GM12878 (cell line): ENCODE measurements at regions not wholly inside any gene's neighbourhood (a gene's known extent, or its start where the extent isn't known, plus 50 kb on each side); places are given as distances from the start of the nearest gene placed in this dataset.

Source experiments
- ATAC-seq: fragments of 200-7000 bp; cut with Tn5 transposase; 3 replicates; pipeline ENCODE4 v1.9.1; 2020; ENCODE audit warnings: mild to moderate bottlenecking, moderate library complexity
- BruUV-seq: library from RNA; stranded (reverse); fragments of 400-500 nt; replicated peaks from 2 replicates; lab custom pipeline; 2021; lab: Mats Ljungman, UMichigan
- CTCF ChIA-PET: fragments of 300-600 bp; sonication (Branson Sonifier 250); formaldehyde crosslinking; extraction: SDS; loops from one replicate; lab custom pipeline; 2021; ENCODE audit warnings: inconsistent platforms; lab: Yijun Ruan, JAX
- POLR2A ChIA-PET: fragments of 350-600 bp; formaldehyde crosslinking; extraction: SDS; loops from one replicate; lab custom pipeline; 2021; ENCODE audit warnings: inconsistent platforms; lab: Charles Lee
- RAD21 ChIA-PET: fragments of 300-600 bp; sonication (Branson Sonifier 250); formaldehyde crosslinking; loops from one replicate; lab custom pipeline; 2023; ENCODE audit warnings: antibody characterized with exemption; ENCODE audit not compliant: unreplicated experiment; lab: Charles Lee
- SMC1A ChIA-PET: fragments of 300-600 bp; sonication (Branson Sonifier 250); formaldehyde crosslinking; loops from one replicate; lab custom pipeline; 2023; ENCODE audit not compliant: unreplicated experiment, uncharacterized antibody; lab: Charles Lee
- DNase-seq: peaks from one replicate; pipeline ENCODE4 v3.0.0-alpha.2; 2011; ENCODE audit warnings: low read depth, low spot score
- FAIRE-seq: peaks from 3 replicates; lab custom pipeline; 2011; peaks lifted over from hg19 to GRCh38; lab: Jason Lieb, UNC
- H2AFZ ChIP-seq: 2 replicates; pipeline ENCODE4 v1.6.0; 2011; ENCODE audit warnings: low read depth, low read length, control low read depth; ENCODE audit not compliant: control insufficient read depth
- H3K27ac ChIP-seq: 2 replicates; pipeline ENCODE4 v1.5.1; 2011; ENCODE audit warnings: control low read depth; ENCODE audit not compliant: control insufficient read depth, insufficient read depth
- H3K27me3 ChIP-seq, 2 experiments: replicated peaks in 1 of 2; 2 replicates each; pipeline versions ENCODE4 v1.6.0 to v1.6.1; 2011; ENCODE audit warnings: low read length in 1 of 2; ENCODE audit not compliant: control insufficient read depth in 2 of 2, insufficient read depth in 2 of 2
- H3K36me3 ChIP-seq, 2 experiments: 2 replicates each; pipeline ENCODE4 v1.5.1; 2011; ENCODE audit warnings: low read length in 1 of 2; ENCODE audit not compliant: control insufficient read depth in 2 of 2, insufficient read depth in 2 of 2
- H3K4me1 ChIP-seq: 2 replicates; pipeline ENCODE4 v1.6.1; 2011; ENCODE audit warnings: mild to moderate bottlenecking, low read length, moderate library complexity, mixed read lengths; ENCODE audit not compliant: control insufficient read depth, insufficient read depth
- H3K4me2 ChIP-seq: 2 replicates; pipeline ENCODE4 v1.6.0; 2011; ENCODE audit warnings: control low read depth; ENCODE audit not compliant: control insufficient read depth, insufficient read depth
- H3K4me3 ChIP-seq: fragments of 200-600 bp; sonication (generic); 2 replicates; pipeline ENCODE4 v1.5.1; 2016
- H3K79me2 ChIP-seq: 2 replicates; pipeline ENCODE4 v1.6.0; 2011; ENCODE audit warnings: low read length; ENCODE audit not compliant: control insufficient read depth, insufficient read depth
- H3K9ac ChIP-seq: 2 replicates; pipeline ENCODE4 v1.8.0; 2011; ENCODE audit warnings: low read length, control low read depth, mixed read lengths; ENCODE audit not compliant: control insufficient read depth, insufficient read depth
- H3K9me3 ChIP-seq: replicated peaks from 3 replicates; pipeline ENCODE4 v1.5.1; 2011; ENCODE audit warnings: mild to moderate bottlenecking, low read length; ENCODE audit not compliant: control insufficient read depth, insufficient read depth
- H4K20me1 ChIP-seq: 2 replicates; pipeline ENCODE4 v1.6.0; 2011; ENCODE audit not compliant: control insufficient read depth, insufficient read depth
- ATF7 ChIP-seq: fragments of 450-650 bp; IDR thresholded peaks from 2 replicates; pipeline ENCODE4 v1.6.1; 2016; ENCODE audit warnings: low read depth, mild to moderate bottlenecking
- CBX5 ChIP-seq: sonication (generic); IDR thresholded peaks from 2 replicates; pipeline ENCODE4 v1.6.1; 2016; ENCODE audit warnings: low read depth, moderate library complexity, mild to moderate bottlenecking, inconsistent platforms
- FOXK2 ChIP-seq: fragments of 450-650 bp; IDR thresholded peaks from 2 replicates; pipeline ENCODE4 v1.6.1; 2017; ENCODE audit warnings: mild to moderate bottlenecking, moderate library complexity
- HDAC6 ChIP-seq: fragments of 200-600 bp; sonication (generic); IDR thresholded peaks from one replicate; pipeline ENCODE4 v1.8.0; 2017; ENCODE audit warnings: antibody characterized with exemption; ENCODE audit not compliant: unreplicated experiment
- MEF2A ChIP-seq: IDR thresholded peaks from 2 replicates; pipeline ENCODE4 v1.6.1; 2011; ENCODE audit warnings: low read depth, mild to moderate bottlenecking, low read length, moderate library complexity; ENCODE audit not compliant: insufficient read depth
- MTA3 ChIP-seq: IDR thresholded peaks from 2 replicates; pipeline ENCODE4 v1.6.1; 2012; ENCODE audit warnings: low read length, inconsistent platforms, borderline replicate concordance
- POU2F2 ChIP-seq: IDR thresholded peaks from 3 replicates; pipeline ENCODE4 v1.6.1; 2011; ENCODE audit warnings: low read depth, mild to moderate bottlenecking, low read length, borderline replicate concordance
- SMAD5 ChIP-seq: IDR thresholded peaks from 2 replicates; pipeline ENCODE4 v1.6.1; 2016; ENCODE audit warnings: antibody characterized with exemption, low read depth
- SMARCA5 ChIP-seq: fragments of 450-650 bp; IDR thresholded peaks from 2 replicates; pipeline ENCODE4 v1.6.1; 2017; ENCODE audit warnings: mild to moderate bottlenecking
- ZSCAN29 ChIP-seq: fragments of 450-650 bp; IDR thresholded peaks from 2 replicates; pipeline ENCODE4 v1.6.1; 2017; ENCODE audit warnings: mild to moderate bottlenecking, moderate library complexity
- WGBS: methylation state at CpG from one replicate; pipeline ENCODE4 v1.1.6; 2016; ENCODE audit warnings: low lambda C conversion rate; ENCODE audit not compliant: insufficient replicate concordance, insufficient coverage; ENCODE audit errors: missing lambda C conversion rate; 5-methylcytosine and 5-hydroxymethylcytosine counted together
- in situ Hi-C: fragments of 300-500 bp; cut with MboI; formaldehyde crosslinking; loops from 9 replicates; pipeline ENCODE4 v1.14.3; 2018; ENCODE audit warnings: mixed read lengths
- intact Hi-C: fragments of 100-400 bp; cut with micrococcal nuclease; formaldehyde crosslinking; loops from one replicate; pipeline ENCODE4 v1.14.2; 2022; ENCODE audit not compliant: unreplicated experiment
- TF ChIP-seq, protein P1 (sequence below): fragments of 450-650 bp; IDR thresholded peaks from 2 replicates; pipeline ENCODE4 v1.6.1; 2017; ENCODE audit warnings: antibody characterized with exemption, mild to moderate bottlenecking, moderate library complexity
- TF ChIP-seq, protein P2 (sequence below): fragments of 450-650 bp; IDR thresholded peaks from 2 replicates; pipeline ENCODE4 v1.6.1; 2014; ENCODE audit warnings: mild to moderate bottlenecking
- TF ChIP-seq, protein P3 (sequence below): fragments of 450-650 bp; formaldehyde crosslinking; IDR thresholded peaks from 2 replicates; pipeline ENCODE4 v1.5.0; 2022; ENCODE audit warnings: mild to moderate bottlenecking, missing genetic modification characterization

DNA sequence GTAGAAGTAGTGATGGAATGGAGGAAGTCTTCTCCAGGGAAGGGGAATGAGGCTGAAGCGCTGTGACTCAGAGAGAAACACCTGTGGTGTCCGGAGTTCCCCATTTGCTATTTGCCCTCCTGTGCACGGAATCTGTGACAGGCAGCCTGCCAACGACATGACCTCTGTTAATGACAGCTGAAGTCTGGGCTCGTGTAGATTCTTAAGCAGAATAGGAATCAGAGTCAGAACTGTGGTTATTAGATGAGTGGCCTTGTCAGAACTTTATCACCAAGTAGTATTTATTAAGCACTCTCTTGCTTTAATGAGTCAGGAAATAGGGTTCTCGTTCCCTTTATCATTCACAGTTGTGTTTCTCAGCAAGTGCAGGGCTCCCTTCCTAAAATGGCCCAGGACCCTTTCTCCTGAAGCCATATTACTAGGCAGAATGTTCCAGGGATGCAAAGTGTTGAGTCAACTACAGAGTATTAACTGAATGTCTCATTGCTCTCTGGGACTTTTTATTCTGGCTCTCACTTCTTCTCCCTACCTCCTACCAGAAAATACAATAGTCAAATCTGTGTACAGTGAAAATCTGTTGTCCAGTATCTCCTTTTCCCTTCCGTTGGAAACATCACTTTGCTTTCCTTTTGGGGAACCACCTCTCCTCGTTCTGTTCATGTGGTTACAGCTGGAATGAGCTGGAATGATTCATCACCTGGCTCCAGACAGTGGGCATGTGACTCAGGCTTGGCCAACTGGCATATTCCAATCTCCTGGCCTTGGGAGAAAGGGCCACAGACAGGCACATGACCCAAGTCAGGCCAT lies 77.8 kb upstream of the MAX start:
- BruUV-seq, result no TSS peak
- Histone ChIP-seq H4K20me1 (no peaks in the 10 kb centered on the region), H3K9me3 (peaks cover 11% of the 10 kb centered on the region), H3K27me3 (no peaks in the 10 kb centered on the region), H2AFZ (peak overlapping the region; percentile 13), H3K79me2 (no peaks in the 10 kb centered on the region), H3K4me1 (peaks cover 32% of the 10 kb centered on the region), H3K27ac (peak overlapping the region; percentile 99), H3K36me3 (no peaks in the 10 kb centered on the region), H3K4me2 (peak overlapping the region; percentile 91), H3K9ac (peak overlapping the region; percentile 69), H3K4me3 (peak overlapping the region; percentile 9; the same call in 1 of the 2 replicates)
- peak; percentile 94 for ATAC-seq
- POLR2A ChIA-PET, result interaction anchor here (0.5 kb wide), 1 partner anchor 173 kb away, joined by 5 read pairs; no protein-coding TSS in a partner anchor
- CTCF ChIA-PET, result interaction anchor here (1.0 to 1.7 kb wide), 7 partner anchors 10 to 79 kb away, joined by 3 to 6 read pairs (median 4); no protein-coding TSS in a partner anchor
- in situ Hi-C loops, result no loop called here
- WGBS, result 2% methylated on average over 8 of the region's 8 CpGs
- FAIRE-seq, result peak; percentile 97
- DNase-seq, result peak; percentile 94
- RAD21 ChIA-PET, result interaction anchor here (0.7 to 1.8 kb wide), 6 partner anchors 10 to 127 kb away, joined by 3 to 10 read pairs (median 4); no protein-coding TSS in a partner anchor
- SMC1A ChIA-PET, result interaction anchor here (1.0 to 1.6 kb wide), 6 partner anchors 10 to 139 kb away, joined by 3 to 6 read pairs (median 4); no protein-coding TSS in a partner anchor
- intact Hi-C loops, result loop anchor here (1.0 to 5.0 kb wide), 4 partner anchors 11 to 122 kb away; no protein-coding TSS in a partner anchor
- TF ChIP-seq CBX5 (no peak; the same call in 1 of the 2 replicates), HDAC6 (no peak), ZSCAN29 (no peak), SMAD5 (no peak), POU2F2 (peak; percentile 74; the same call in 2 of the 3 replicates), FOXK2 (no peak), ATF7 (peak; percentile 59), SMARCA5 (no peak), MTA3 (peak; percentile 95; the same call in 1 of the 2 replicates), MEF2A (peak; percentile 79)
- TF ChIP-seq, protein P1, sequence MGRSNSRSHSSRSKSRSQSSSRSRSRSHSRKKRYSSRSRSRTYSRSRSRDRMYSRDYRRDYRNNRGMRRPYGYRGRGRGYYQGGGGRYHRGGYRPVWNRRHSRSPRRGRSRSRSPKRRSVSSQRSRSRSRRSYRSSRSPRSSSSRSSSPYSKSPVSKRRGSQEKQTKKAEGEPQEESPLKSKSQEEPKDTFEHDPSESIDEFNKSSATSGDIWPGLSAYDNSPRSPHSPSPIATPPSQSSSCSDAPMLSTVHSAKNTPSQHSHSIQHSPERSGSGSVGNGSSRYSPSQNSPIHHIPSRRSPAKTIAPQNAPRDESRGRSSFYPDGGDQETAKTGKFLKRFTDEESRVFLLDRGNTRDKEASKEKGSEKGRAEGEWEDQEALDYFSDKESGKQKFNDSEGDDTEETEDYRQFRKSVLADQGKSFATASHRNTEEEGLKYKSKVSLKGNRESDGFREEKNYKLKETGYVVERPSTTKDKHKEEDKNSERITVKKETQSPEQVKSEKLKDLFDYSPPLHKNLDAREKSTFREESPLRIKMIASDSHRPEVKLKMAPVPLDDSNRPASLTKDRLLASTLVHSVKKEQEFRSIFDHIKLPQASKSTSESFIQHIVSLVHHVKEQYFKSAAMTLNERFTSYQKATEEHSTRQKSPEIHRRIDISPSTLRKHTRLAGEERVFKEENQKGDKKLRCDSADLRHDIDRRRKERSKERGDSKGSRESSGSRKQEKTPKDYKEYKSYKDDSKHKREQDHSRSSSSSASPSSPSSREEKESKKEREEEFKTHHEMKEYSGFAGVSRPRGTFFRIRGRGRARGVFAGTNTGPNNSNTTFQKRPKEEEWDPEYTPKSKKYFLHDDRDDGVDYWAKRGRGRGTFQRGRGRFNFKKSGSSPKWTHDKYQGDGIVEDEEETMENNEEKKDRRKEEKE, result no peak
- TF ChIP-seq, protein P2, sequence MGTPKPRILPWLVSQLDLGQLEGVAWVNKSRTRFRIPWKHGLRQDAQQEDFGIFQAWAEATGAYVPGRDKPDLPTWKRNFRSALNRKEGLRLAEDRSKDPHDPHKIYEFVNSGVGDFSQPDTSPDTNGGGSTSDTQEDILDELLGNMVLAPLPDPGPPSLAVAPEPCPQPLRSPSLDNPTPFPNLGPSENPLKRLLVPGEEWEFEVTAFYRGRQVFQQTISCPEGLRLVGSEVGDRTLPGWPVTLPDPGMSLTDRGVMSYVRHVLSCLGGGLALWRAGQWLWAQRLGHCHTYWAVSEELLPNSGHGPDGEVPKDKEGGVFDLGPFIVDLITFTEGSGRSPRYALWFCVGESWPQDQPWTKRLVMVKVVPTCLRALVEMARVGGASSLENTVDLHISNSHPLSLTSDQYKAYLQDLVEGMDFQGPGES, result no peak
- TF ChIP-seq, protein P3, sequence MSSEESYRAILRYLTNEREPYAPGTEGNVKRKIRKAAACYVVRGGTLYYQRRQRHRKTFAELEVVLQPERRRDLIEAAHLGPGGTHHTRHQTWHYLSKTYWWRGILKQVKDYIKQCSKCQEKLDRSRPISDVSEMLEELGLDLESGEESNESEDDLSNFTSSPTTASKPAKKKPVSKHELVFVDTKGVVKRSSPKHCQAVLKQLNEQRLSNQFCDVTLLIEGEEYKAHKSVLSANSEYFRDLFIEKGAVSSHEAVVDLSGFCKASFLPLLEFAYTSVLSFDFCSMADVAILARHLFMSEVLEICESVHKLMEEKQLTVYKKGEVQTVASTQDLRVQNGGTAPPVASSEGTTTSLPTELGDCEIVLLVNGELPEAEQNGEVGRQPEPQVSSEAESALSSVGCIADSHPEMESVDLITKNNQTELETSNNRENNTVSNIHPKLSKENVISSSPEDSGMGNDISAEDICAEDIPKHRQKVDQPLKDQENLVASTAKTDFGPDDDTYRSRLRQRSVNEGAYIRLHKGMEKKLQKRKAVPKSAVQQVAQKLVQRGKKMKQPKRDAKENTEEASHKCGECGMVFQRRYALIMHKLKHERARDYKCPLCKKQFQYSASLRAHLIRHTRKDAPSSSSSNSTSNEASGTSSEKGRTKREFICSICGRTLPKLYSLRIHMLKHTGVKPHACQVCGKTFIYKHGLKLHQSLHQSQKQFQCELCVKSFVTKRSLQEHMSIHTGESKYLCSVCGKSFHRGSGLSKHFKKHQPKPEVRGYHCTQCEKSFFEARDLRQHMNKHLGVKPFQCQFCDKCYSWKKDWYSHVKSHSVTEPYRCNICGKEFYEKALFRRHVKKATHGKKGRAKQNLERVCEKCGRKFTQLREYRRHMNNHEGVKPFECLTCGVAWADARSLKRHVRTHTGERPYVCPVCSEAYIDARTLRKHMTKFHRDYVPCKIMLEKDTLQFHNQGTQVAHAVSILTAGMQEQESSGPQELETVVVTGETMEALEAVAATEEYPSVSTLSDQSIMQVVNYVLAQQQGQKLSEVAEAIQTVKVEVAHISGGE (CRISPR knock-in tag), result no peak
